Effector CD4-positive, alpha-beta T cell (primary cell): ENCODE measurements at regions not wholly inside any gene's neighbourhood (a gene's known extent, or its start where the extent isn't known, plus 50 kb on each side); places are given as distances from the start of the nearest gene placed in this dataset.

Experiments used
- DNase-seq: peaks from one replicate; pipeline ENCODE4 v3.0.0-alpha.2; 2020

- no peak for DNase-seq
Observed at GRCh38 chr3:177724020-177724638, 526.8 kb upstream of the TBL1XR1 start.

- DNase-seq, result no peak
Observed at GRCh38 chr3:177725165-177725564, 527.9 kb upstream of the TBL1XR1 start.

- DNase-seq, result no peak
Observed at GRCh38 chr3:177726807-177727206, 529.5 kb upstream of the TBL1XR1 start.

- no peak for DNase-seq
Observed at GRCh38 chr3:177729956-177730681, 532.8 kb upstream of the TBL1XR1 start.

- DNase-seq, result no peak
Observed at GRCh38 chr3:177730814-177731213, 533.5 kb upstream of the TBL1XR1 start.

GRCh38 chr3:177731644-177732268, 534.5 kb upstream of the TBL1XR1 start:
- no peak for DNase-seq

GRCh38 chr3:177733233-177733632, 536.0 kb upstream of the TBL1XR1 start:
- DNase-seq, result no peak

GRCh38 chr3:177733936-177734335, 536.7 kb upstream of the TBL1XR1 start:
- no peak for DNase-seq

GRCh38 chr3:177735431-177735830, 538.1 kb upstream of the TBL1XR1 start:
- DNase-seq, result no peak

GRCh38 chr3:177739461-177739860, 542.2 kb upstream of the TBL1XR1 start:
- no peak for DNase-seq

- DNase-seq, result no peak
Observed at GRCh38 chr3:177740254-177740653, 543.0 kb upstream of the TBL1XR1 start.

- no peak for DNase-seq
Observed at GRCh38 chr3:177742273-177742672, 545.0 kb upstream of the TBL1XR1 start.

- no peak for DNase-seq
Observed at GRCh38 chr3:177743173-177743890, 546.0 kb upstream of the TBL1XR1 start.

- DNase-seq, result no peak
Observed at GRCh38 chr3:177744873-177745606, 547.8 kb upstream of the TBL1XR1 start.

- DNase-seq, result no peak
Observed at GRCh38 chr3:177745607-177746005, 548.3 kb upstream of the TBL1XR1 start.

GRCh38 chr3:177746337-177746933, 549.2 kb upstream of the TBL1XR1 start:
- DNase-seq, result no peak

GRCh38 chr3:177749836-177750235, 552.6 kb upstream of the TBL1XR1 start:
- DNase-seq, result no peak

- no peak for DNase-seq
Observed at GRCh38 chr3:177750436-177750835, 553.2 kb upstream of the TBL1XR1 start.

GRCh38 chr3:177751770-177752169, 554.5 kb upstream of the TBL1XR1 start:
- DNase-seq, result no peak

GRCh38 chr3:177752831-177753230, 555.5 kb upstream of the TBL1XR1 start:
- no peak for DNase-seq

GRCh38 chr3:177753451-177754155, 556.3 kb upstream of the TBL1XR1 start:
- DNase-seq, result no peak

GRCh38 chr3:177754508-177754921, 557.2 kb upstream of the TBL1XR1 start:
- DNase-seq, result no peak
